Fibroblast of skin of left biceps (primary cell): ENCODE measurements at regions not wholly inside any gene's neighbourhood (a gene's known extent, or its start where the extent isn't known, plus 50 kb on each side); places are given as distances from the start of the nearest gene placed in this dataset.
"Not testable (repeated sequence)": the region's sequence is repeated elsewhere in the genome, so short reads cannot be mapped to it uniquely, and the experiment has no call there.

ENCODE experiments used
- DNase-seq, 2 experiments: peaks; one replicate each; pipeline ENCODE4 v3.0.0-alpha.2; 2013; ENCODE audit warnings: low read depth in 2 of 2

- no peak for DNase-seq
Measured at GRCh38 chr1:143619851-143620250, 351.9 kb downstream of the FAM72C start.

GRCh38 chr1:143611159-143611558, 360.6 kb downstream of the FAM72C start:
- DNase-seq = no peak

- no peak for DNase-seq
Measured at GRCh38 chr1:143610196-143610595, 361.6 kb downstream of the FAM72C start.

- no peak for DNase-seq
Measured at GRCh38 chr1:143604887-143605286, 366.9 kb downstream of the FAM72C start.

- DNase-seq = no peak
Measured at GRCh38 chr1:143584508-143584907, 387.3 kb downstream of the FAM72C start.

GRCh38 chr1:143574891-143575520, 396.8 kb downstream of the FAM72C start:
- no peak for DNase-seq

GRCh38 chr1:143572661-143573060, 399.1 kb downstream of the FAM72C start:
- DNase-seq = not testable (repeated sequence)

GRCh38 chr1:143563761-143564160, 408.0 kb downstream of the FAM72C start:
- not testable (repeated sequence) for DNase-seq

GRCh38 chr1:143553627-143554026, 418.2 kb downstream of the FAM72C start:
- DNase-seq = no peak

- DNase-seq = not testable (repeated sequence)
Measured at GRCh38 chr1:143504703-143505102, 467.1 kb downstream of the FAM72C start.

GRCh38 chr1:143504080-143504479, 467.7 kb downstream of the FAM72C start:
- not testable (repeated sequence) for DNase-seq

- not testable (repeated sequence) for DNase-seq
Measured at GRCh38 chr1:143503048-143503447, 468.7 kb downstream of the FAM72C start.

- DNase-seq = not testable (repeated sequence)
Measured at GRCh38 chr1:143502038-143502437, 469.7 kb downstream of the FAM72C start.

GRCh38 chr1:143498059-143498749, 473.6 kb downstream of the FAM72C start:
- not testable (repeated sequence) for DNase-seq

- DNase-seq = no peak
Measured at GRCh38 chr1:143497374-143497747, 474.4 kb downstream of the FAM72C start.

GRCh38 chr1:143496526-143497373, 475.0 kb downstream of the FAM72C start:
- not testable (repeated sequence) for DNase-seq
